H9 (cell line): ENCODE measurements at regions not wholly inside any gene's neighbourhood (a gene's known extent, or its start where the extent isn't known, plus 50 kb on each side); places are given as distances from the start of the nearest gene placed in this dataset.

Experiments used
- DNase-seq: peaks from one replicate; pipeline ENCODE4 v3.0.0-alpha.2; 2017
- H2AFZ ChIP-seq: one replicate; pipeline ENCODE4 v1.6.1; 2013; ENCODE audit warnings: mild to moderate bottlenecking, low read length, control low read depth, moderate library complexity
- H2AK5ac ChIP-seq: 2 replicates; pipeline ENCODE4 v1.6.1; 2013; ENCODE audit warnings: low read length, control low read depth, mixed read lengths; ENCODE audit not compliant: insufficient read length
- H2BK120ac ChIP-seq: one replicate; pipeline ENCODE4 v1.6.1; 2013; ENCODE audit warnings: low read depth, mild to moderate bottlenecking, low read length, control low read depth, inconsistent platforms; ENCODE audit not compliant: poor library complexity, severe bottlenecking
- H2BK12ac ChIP-seq: 2 replicates; pipeline ENCODE4 v1.6.1; 2013; ENCODE audit warnings: low read length, control low read depth, mixed read lengths, low read depth; ENCODE audit not compliant: insufficient read length
- H2BK15ac ChIP-seq: 2 replicates; pipeline ENCODE4 v1.6.1; 2013; ENCODE audit warnings: low read depth, low read length, control low read depth
- H2BK20ac ChIP-seq: one replicate; pipeline ENCODE4 v1.6.1; 2013; ENCODE audit warnings: low read depth, mild to moderate bottlenecking, low read length, control low read depth, inconsistent platforms; ENCODE audit not compliant: poor library complexity, severe bottlenecking
- H2BK5ac ChIP-seq: 2 replicates; pipeline ENCODE4 v1.6.1; 2013; ENCODE audit warnings: low read length, control low read depth, mixed read lengths; ENCODE audit not compliant: insufficient read length
- H3K14ac ChIP-seq: 2 replicates; pipeline ENCODE4 v1.6.1; 2013; ENCODE audit warnings: low read length, control low read depth; ENCODE audit not compliant: insufficient read depth
- H3K18ac ChIP-seq: 2 replicates; pipeline ENCODE4 v1.6.1; 2013; ENCODE audit warnings: low read depth, mild to moderate bottlenecking, mixed read lengths, low read length, control low read depth; ENCODE audit not compliant: insufficient read length
- H3K23ac ChIP-seq: 2 replicates; pipeline ENCODE4 v1.6.1; 2013; ENCODE audit warnings: low read length, control low read depth, mixed read lengths, low read depth; ENCODE audit not compliant: insufficient read length
- H3K23me2 ChIP-seq: 2 replicates; pipeline ENCODE4 v1.6.1; 2013; ENCODE audit warnings: low read depth, mild to moderate bottlenecking, mixed read lengths, low read length, control low read depth; ENCODE audit not compliant: insufficient read length, poor library complexity, severe bottlenecking
- H3K27ac ChIP-seq: 2 replicates; pipeline ENCODE4 v1.5.1; 2013; ENCODE audit warnings: low read length, control low read depth, mixed read lengths, low read depth; ENCODE audit not compliant: insufficient read length
- H3K27me3 ChIP-seq: 2 replicates; pipeline ENCODE4 v1.6.1; 2013; ENCODE audit warnings: low read length, control low read depth, inconsistent platforms; ENCODE audit not compliant: insufficient read depth
- H3K4ac ChIP-seq: 2 replicates; pipeline ENCODE4 v1.6.1; 2013; ENCODE audit warnings: low read depth, mild to moderate bottlenecking, control low read depth, inconsistent platforms, low read length, moderate library complexity
- H3K4me1 ChIP-seq: 2 replicates; pipeline ENCODE4 v1.6.1; 2013; ENCODE audit warnings: low read length, control low read depth, inconsistent platforms; ENCODE audit not compliant: insufficient read depth
- H3K4me2 ChIP-seq: 2 replicates; pipeline ENCODE4 v1.6.1; 2013; ENCODE audit warnings: low read length, control low read depth, mixed read lengths; ENCODE audit not compliant: insufficient read length, insufficient read depth
- H3K56ac ChIP-seq: 2 replicates; pipeline ENCODE4 v1.6.1; 2013; ENCODE audit warnings: low read depth, mild to moderate bottlenecking, mixed read lengths, low read length, control low read depth; ENCODE audit not compliant: insufficient read length
- H3K79me1 ChIP-seq: 2 replicates; pipeline ENCODE4 v1.6.1; 2013; ENCODE audit warnings: low read depth, mild to moderate bottlenecking, moderate library complexity, low read length, control low read depth, inconsistent platforms; ENCODE audit not compliant: insufficient read depth, poor library complexity, severe bottlenecking
- H3K79me2 ChIP-seq: 2 replicates; pipeline ENCODE4 v1.6.1; 2013; ENCODE audit warnings: low read length, control low read depth, inconsistent platforms; ENCODE audit not compliant: insufficient read depth
- H3K9ac ChIP-seq: 2 replicates; pipeline ENCODE4 v1.6.1; 2013; ENCODE audit warnings: low read length, control low read depth, mixed read lengths; ENCODE audit not compliant: insufficient read length; ENCODE audit errors: extremely low read depth
- H3K9me3 ChIP-seq: one replicate; pipeline ENCODE4 v1.6.1; 2013; ENCODE audit warnings: low read depth, low read length, inconsistent platforms; ENCODE audit not compliant: control insufficient read depth
- H3T11ph ChIP-seq: one replicate; pipeline ENCODE4 v1.6.1; 2013; ENCODE audit warnings: mild to moderate bottlenecking, low read length, control low read depth, inconsistent platforms
- H4K20me1 ChIP-seq: one replicate; pipeline ENCODE4 v1.6.1; 2013; ENCODE audit not compliant: control insufficient read depth, insufficient read length, insufficient read depth
- H4K5ac ChIP-seq: 2 replicates; pipeline ENCODE4 v1.6.1; 2013; ENCODE audit warnings: low read depth, mild to moderate bottlenecking, mixed read lengths, low read length, control low read depth; ENCODE audit not compliant: insufficient read length
- H4K8ac ChIP-seq: replicated peaks from 2 replicates; pipeline ENCODE4 v1.6.1; 2013; ENCODE audit warnings: low read length, control low read depth, mixed read lengths, low read depth; ENCODE audit not compliant: insufficient read length
- H4K91ac ChIP-seq: 2 replicates; pipeline ENCODE4 v1.6.1; 2013; ENCODE audit warnings: low read depth, mild to moderate bottlenecking, moderate library complexity, mixed read lengths, low read length, control low read depth; ENCODE audit not compliant: insufficient read length
- H3K27ac Mint-ChIP-seq, 3 experiments: 2 replicates in 2 of 3; 3 replicates in 1 of 3; pipeline ENCODE4 v1.8.0; 2020 to 2021; ENCODE audit warnings: mixed read lengths in 3 of 3, mild to moderate bottlenecking in 1 of 3, moderate library complexity in 1 of 3
- H3K27me3 Mint-ChIP-seq: 2 replicates; pipeline ENCODE4 v1.8.0; 2021; ENCODE audit warnings: low read depth, mild to moderate bottlenecking, moderate library complexity, mixed read lengths
- H3K36me3 Mint-ChIP-seq, 3 experiments: 2 replicates in 2 of 3; 3 replicates in 1 of 3; pipeline ENCODE4 v1.8.0; 2020 to 2021; ENCODE audit warnings: low read depth in 3 of 3, mixed read lengths in 3 of 3; ENCODE audit not compliant: insufficient read depth in 1 of 3
- H3K4me1 Mint-ChIP-seq, 2 experiments: 2 replicates each; pipeline ENCODE4 v1.8.0; 2020; ENCODE audit warnings: mixed read lengths in 2 of 2
- H3K4me3 Mint-ChIP-seq, 2 experiments: 2 replicates in 1 of 2; 3 replicates in 1 of 2; pipeline ENCODE4 v1.8.0; 2020 to 2021; ENCODE audit warnings: mild to moderate bottlenecking in 2 of 2, mixed read lengths in 2 of 2, moderate library complexity in 1 of 2
- H3K9me3 Mint-ChIP-seq, 2 experiments: 2 replicates in 1 of 2; 3 replicates in 1 of 2; pipeline ENCODE4 v1.8.0; 2020; ENCODE audit warnings: mild to moderate bottlenecking in 2 of 2, mixed read lengths in 2 of 2, moderate library complexity in 1 of 2
- TF ChIP-seq, protein P1 (sequence below): fragments of 200-600 bp; sonication (generic); conservative IDR thresholded peaks from 3 replicates; pipeline ENCODE4 v1.8.0; 2021; ENCODE audit warnings: antibody characterized with exemption, mild to moderate bottlenecking

DNA sequence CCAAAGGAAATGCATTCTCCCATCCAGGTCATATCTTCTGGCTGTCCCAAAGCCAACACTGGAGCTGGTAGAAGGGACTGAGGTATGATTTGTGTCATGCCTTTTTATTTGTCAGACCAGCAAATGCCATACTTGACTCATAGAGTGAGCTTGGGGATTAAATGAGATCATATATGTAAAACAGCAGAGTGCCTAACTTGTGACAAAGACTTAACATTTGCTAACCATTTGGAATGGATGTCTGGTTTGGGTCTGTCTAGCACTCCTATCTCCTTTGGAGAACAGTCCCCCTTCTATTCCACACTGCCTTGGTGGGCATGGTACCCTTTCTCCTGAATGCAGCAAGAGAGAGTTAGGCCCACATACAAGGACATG lies 128.5 kb upstream of the LGALSL start:
- H3K23me2 ChIP-seq = no peaks in the 10 kb centered on the region
- H3K18ac ChIP-seq = no peak overlapping the region
- no peak overlapping the region for H2AK5ac ChIP-seq
- no peak overlapping the region for H3K23ac ChIP-seq
- no peak overlapping the region for H3K9ac ChIP-seq
- H3K27me3 Mint-ChIP-seq = peaks cover 7% of the 10 kb centered on the region
- H3K4me1 ChIP-seq = peaks cover 7% of the 10 kb centered on the region; the same call in 1 of the 2 replicates
- H3K27me3 ChIP-seq = no peaks in the 10 kb centered on the region; the same call in 1 of the 2 replicates
- H3K4ac ChIP-seq = no peak overlapping the region
- H3K79me1 ChIP-seq = no peaks in the 10 kb centered on the region
- H3K9me3 ChIP-seq = no peaks in the 10 kb centered on the region
- no peak overlapping the region for H3T11ph ChIP-seq
- no peak overlapping the region for H3K27ac ChIP-seq
- H4K8ac ChIP-seq = no peak overlapping the region
- no peak overlapping the region for H2BK15ac ChIP-seq
- TF ChIP-seq, protein P1, sequence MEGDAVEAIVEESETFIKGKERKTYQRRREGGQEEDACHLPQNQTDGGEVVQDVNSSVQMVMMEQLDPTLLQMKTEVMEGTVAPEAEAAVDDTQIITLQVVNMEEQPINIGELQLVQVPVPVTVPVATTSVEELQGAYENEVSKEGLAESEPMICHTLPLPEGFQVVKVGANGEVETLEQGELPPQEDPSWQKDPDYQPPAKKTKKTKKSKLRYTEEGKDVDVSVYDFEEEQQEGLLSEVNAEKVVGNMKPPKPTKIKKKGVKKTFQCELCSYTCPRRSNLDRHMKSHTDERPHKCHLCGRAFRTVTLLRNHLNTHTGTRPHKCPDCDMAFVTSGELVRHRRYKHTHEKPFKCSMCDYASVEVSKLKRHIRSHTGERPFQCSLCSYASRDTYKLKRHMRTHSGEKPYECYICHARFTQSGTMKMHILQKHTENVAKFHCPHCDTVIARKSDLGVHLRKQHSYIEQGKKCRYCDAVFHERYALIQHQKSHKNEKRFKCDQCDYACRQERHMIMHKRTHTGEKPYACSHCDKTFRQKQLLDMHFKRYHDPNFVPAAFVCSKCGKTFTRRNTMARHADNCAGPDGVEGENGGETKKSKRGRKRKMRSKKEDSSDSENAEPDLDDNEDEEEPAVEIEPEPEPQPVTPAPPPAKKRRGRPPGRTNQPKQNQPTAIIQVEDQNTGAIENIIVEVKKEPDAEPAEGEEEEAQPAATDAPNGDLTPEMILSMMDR = no peak
- no peak overlapping the region for H2AFZ ChIP-seq
- no peak overlapping the region for H2BK5ac ChIP-seq
- no peak overlapping the region for H3K4me2 ChIP-seq
- no peak overlapping the region for H2BK120ac ChIP-seq
- H3K4me3 Mint-ChIP-seq = no peak overlapping the region; a peak in 1 of 5 replicates
- H3K79me2 ChIP-seq = no peaks in the 10 kb centered on the region
- H3K14ac ChIP-seq = no peak overlapping the region
- H3K27ac Mint-ChIP-seq = no peak overlapping the region
- peaks cover 0 to 11% (median 3%) of the 10 kb centered on the region in 3 experiments; a peak in 4 of 7 replicates for H3K36me3 Mint-ChIP-seq
- H3K4me1 Mint-ChIP-seq = peaks cover 48 to 57% of the 10 kb centered on the region in 2 experiments
- peaks cover 5 to 9% of the 10 kb centered on the region in 2 experiments for H3K9me3 Mint-ChIP-seq
- no peak for DNase-seq
- H3K56ac ChIP-seq = no peak overlapping the region
- H4K5ac ChIP-seq = no peak overlapping the region
- H4K91ac ChIP-seq = no peak overlapping the region
- no peaks in the 10 kb centered on the region for H4K20me1 ChIP-seq
- no peak overlapping the region for H2BK20ac ChIP-seq
- H2BK12ac ChIP-seq = no peak overlapping the region
